Prostate gland (tissue), 2 donors: ENCODE measurements at regions not wholly inside any gene's neighbourhood (a gene's known extent, or its start where the extent isn't known, plus 50 kb on each side); places are given as distances from the start of the nearest gene placed in this dataset.

Experiments
- POLR2A ChIP-seq: fragments of 450-650 bp; IDR thresholded peaks from one replicate; pipeline ENCODE4 v1.6.1; 2016; ENCODE audit warnings: antibody characterized with exemption, mild to moderate bottlenecking
- TF ChIP-seq, protein P1 (sequence below), 4 experiments: fragments of 200-600 bp in 2 of 4; fragments of 450-650 bp in 2 of 4; sonication (generic) in 2 of 4; IDR thresholded peaks; 1 replicate in 3 of 4; 2 replicates in 1 of 4; pipeline ENCODE4 v1.5.1; 2016 to 2019; ENCODE audit warnings: antibody characterized with exemption in 4 of 4, mild to moderate bottlenecking in 2 of 4, moderate library complexity in 2 of 4

DNA sequence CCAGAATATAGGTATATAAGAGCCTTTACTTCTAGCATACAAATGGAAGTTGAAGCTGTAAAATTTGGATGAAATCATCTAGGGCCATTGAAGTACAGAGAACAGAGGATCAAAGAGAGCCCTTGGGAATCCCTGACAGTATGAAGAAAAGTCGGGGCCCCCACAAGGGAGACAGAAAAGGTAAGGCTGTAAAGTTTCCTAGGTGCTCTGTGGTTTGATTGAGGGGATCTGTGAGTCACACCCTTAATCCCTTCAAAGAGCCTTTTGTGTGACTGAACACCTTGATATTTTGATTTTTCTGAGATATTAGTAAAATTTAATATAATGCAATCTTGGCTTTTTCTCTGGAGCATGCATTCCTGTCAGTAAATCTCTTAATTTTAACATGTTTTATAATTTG lies 961.7 kb upstream of the TMEFF2 start:
- TF ChIP-seq, protein P1, sequence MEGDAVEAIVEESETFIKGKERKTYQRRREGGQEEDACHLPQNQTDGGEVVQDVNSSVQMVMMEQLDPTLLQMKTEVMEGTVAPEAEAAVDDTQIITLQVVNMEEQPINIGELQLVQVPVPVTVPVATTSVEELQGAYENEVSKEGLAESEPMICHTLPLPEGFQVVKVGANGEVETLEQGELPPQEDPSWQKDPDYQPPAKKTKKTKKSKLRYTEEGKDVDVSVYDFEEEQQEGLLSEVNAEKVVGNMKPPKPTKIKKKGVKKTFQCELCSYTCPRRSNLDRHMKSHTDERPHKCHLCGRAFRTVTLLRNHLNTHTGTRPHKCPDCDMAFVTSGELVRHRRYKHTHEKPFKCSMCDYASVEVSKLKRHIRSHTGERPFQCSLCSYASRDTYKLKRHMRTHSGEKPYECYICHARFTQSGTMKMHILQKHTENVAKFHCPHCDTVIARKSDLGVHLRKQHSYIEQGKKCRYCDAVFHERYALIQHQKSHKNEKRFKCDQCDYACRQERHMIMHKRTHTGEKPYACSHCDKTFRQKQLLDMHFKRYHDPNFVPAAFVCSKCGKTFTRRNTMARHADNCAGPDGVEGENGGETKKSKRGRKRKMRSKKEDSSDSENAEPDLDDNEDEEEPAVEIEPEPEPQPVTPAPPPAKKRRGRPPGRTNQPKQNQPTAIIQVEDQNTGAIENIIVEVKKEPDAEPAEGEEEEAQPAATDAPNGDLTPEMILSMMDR (IDR thresholded peaks at IDR 0.05): no peak
- TF ChIP-seq POLR2A: no peak
